Stomach (tissue), 4 donors: ENCODE measurements at regions not wholly inside any gene's neighbourhood (a gene's known extent, or its start where the extent isn't known, plus 50 kb on each side); places are given as distances from the start of the nearest gene placed in this dataset.

ENCODE experiments used
- CTCF ChIP-seq, 7 experiments: fragments of 450-650 bp in 4 of 7; fragments of 200-600 bp in 3 of 7; sonication (generic) in 3 of 7; IDR thresholded peaks; one replicate each; pipeline ENCODE4 v1.5.1; 2016 to 2019; ENCODE audit warnings: antibody characterized with exemption in 7 of 7, control low read depth in 2 of 7, mild to moderate bottlenecking in 1 of 7
- EP300 ChIP-seq: sonication (generic); formaldehyde crosslinking; IDR thresholded peaks from one replicate; pipeline ENCODE4 v1.6.1; 2017; ENCODE audit warnings: antibody characterized with exemption
- POLR2A ChIP-seq, 4 donors: fragments of 450-650 bp; IDR thresholded peaks; one replicate each; pipeline ENCODE4 v1.6.1; 2016; ENCODE audit warnings: antibody characterized with exemption in 4 of 4, control low read depth in 2 of 4, mild to moderate bottlenecking in 1 of 4, moderate library complexity in 1 of 4
- POLR2AphosphoS5 ChIP-seq, 3 donors: sonication (generic); formaldehyde crosslinking; IDR thresholded peaks; one replicate each; pipeline ENCODE4 v1.6.1; 2016; ENCODE audit warnings: antibody characterized with exemption in 3 of 3

GRCh38 chr2:59585655-59586054, 967.8 kb downstream of the BCL11A start:
- TF ChIP-seq POLR2AphosphoS5 (IDR thresholded peaks at IDR 0.05) = no peak
- TF ChIP-seq EP300 = no peak
- no peak for TF ChIP-seq CTCF (IDR thresholded peaks at IDR 0.05)
- TF ChIP-seq POLR2A (IDR thresholded peaks at IDR 0.05) = no peak
